ENCODE measurements at regions not wholly inside any gene's neighbourhood (a gene's known extent, or its start where the extent isn't known, plus 50 kb on each side); places are given as distances from the start of the nearest gene placed in this dataset.

GRCh38 chr15:46328821-46329220, 694.0 kb downstream of the SQOR start (continued):
- TF ChIP-seq ZNF622 (IDR thresholded peaks at IDR 0.05) (no peak), CREM (IDR thresholded peaks at IDR 0.05; ENCODE audit: low read depth) (no peak), TBL1XR1 (IDR thresholded peaks at IDR 0.05; ENCODE audit: low read depth, low read length) (no peak), LARP7 (IDR thresholded peaks at IDR 0.05) (no peak), CBFB (IDR thresholded peaks at IDR 0.05; ENCODE audit: low read depth) (no peak)

- ChIA-PET RAD21 (ENCODE audit: unreplicated experiment) (no interaction called here), POLR2A (no interaction called here), CTCF (no interaction called here), SMC1A (ENCODE audit: uncharacterized antibody, unreplicated experiment) (interaction anchor here (1.0 kb wide), 1 partner anchor 11 kb away, joined by 3 read pairs; no protein-coding TSS in a partner anchor)
- Histone ChIP-seq H3K79me2 (ENCODE audit: control insufficient read depth, insufficient read depth, low read length) (no peaks in the 10 kb centered on the region), H4K20me1 (ENCODE audit: control insufficient read depth, insufficient read depth) (no peaks in the 10 kb centered on the region), H3K9me3 (replicated peaks; ENCODE audit: control insufficient read depth, insufficient read depth, low read length) (no peaks in the 10 kb centered on the region), H2AFZ (ENCODE audit: control insufficient read depth, low read depth, low read length) (no peak overlapping the region), H3K4me2 (ENCODE audit: control insufficient read depth, insufficient read depth) (no peak overlapping the region), H3K27me3 (replicated peaks in 1 of 2; ENCODE audit: control insufficient read depth in 2 of 2, insufficient read depth in 2 of 2, low read length in 1 of 2) (no peaks in the 10 kb centered on the region), H3K36me3 (ENCODE audit: control insufficient read depth in 2 of 2, insufficient read depth in 2 of 2, low read length in 1 of 2) (no peaks in the 10 kb centered on the region), H3K27ac (ENCODE audit: control insufficient read depth, insufficient read depth) (no peak overlapping the region), H3K4me1 (ENCODE audit: control insufficient read depth, insufficient read depth, low read length) (no peaks in the 10 kb centered on the region), H3K4me3 (no peak overlapping the region), H3K9ac (ENCODE audit: control insufficient read depth, insufficient read depth, low read length) (no peak overlapping the region)
- FAIRE-seq (no peak), DNase-seq (ENCODE audit: low read depth, low spot score) (no peak), ATAC-seq (no peak)
- WGBS (ENCODE audit: insufficient coverage, insufficient replicate concordance, low lambda C conversion rate, missing lambda C conversion rate): 0% methylated on average over 1 of the region's 1 CpG
- intact Hi-C loops (cut with micrococcal nuclease; ENCODE audit: unreplicated experiment) (no loop called here), in situ Hi-C loops (cut with MboI) (no loop called here)
- no TSS peak for BruUV-seq (replicated peaks)
- TF ChIP-seq EP300 (IDR thresholded peaks at IDR 0.05; ENCODE audit: borderline replicate concordance in 1 of 2, control insufficient read depth in 1 of 2, low read depth in 2 of 2, low read length in 2 of 2): no peak
- no peak for TF ChIP-seq SIX5 (IDR thresholded peaks at IDR 0.05; ENCODE audit: low read depth, low read length, severe bottlenecking)
- no peak for TF ChIP-seq TCF7 (IDR thresholded peaks at IDR 0.05; ENCODE audit: borderline replicate concordance)
- no peak for TF ChIP-seq IKZF1 (conservative IDR thresholded peaks at IDR 0.05)
- no peak for TF ChIP-seq ZSCAN29 (IDR thresholded peaks at IDR 0.05)
- no peak for TF ChIP-seq HSF1 (IDR thresholded peaks at IDR 0.05; ENCODE audit: low read depth, low read length)
- no peak for TF ChIP-seq ATF2 (IDR thresholded peaks at IDR 0.05; ENCODE audit: low read length)
- no peak for TF ChIP-seq SP1 (IDR thresholded peaks at IDR 0.05; ENCODE audit: low read depth, low read length)
- no peak for TF ChIP-seq YBX1 (IDR thresholded peaks at IDR 0.05)
- no peak for TF ChIP-seq SRF (IDR thresholded peaks at IDR 0.05; ENCODE audit: low read depth in 2 of 2, low read length in 2 of 2)
- no peak for TF ChIP-seq ZNF24 (IDR thresholded peaks at IDR 0.05)
- no peak for TF ChIP-seq ZBTB33 (IDR thresholded peaks at IDR 0.05)
- no peak for TF ChIP-seq RELB (IDR thresholded peaks at IDR 0.05; ENCODE audit: low read depth)
- no peak for TF ChIP-seq EGR1 (IDR thresholded peaks at IDR 0.05; ENCODE audit: borderline replicate concordance in 1 of 2, low read depth in 2 of 2, low read length in 2 of 2)
- TF ChIP-seq NRF1 (conservative IDR thresholded peaks at IDR 0.05; ENCODE audit: low read depth, low read length): no peak
These were observed 695.0 kb downstream of the SQOR start for GRCh38 chr15:46329876-46330275.

Measured in GM12878 (cell line).